Uterus (tissue), 2 donors: ENCODE measurements at regions not wholly inside any gene's neighbourhood (a gene's known extent, or its start where the extent isn't known, plus 50 kb on each side); places are given as distances from the start of the nearest gene placed in this dataset.

ENCODE experiments used
- POLR2A ChIP-seq, 2 donors: fragments of 450-650 bp; IDR thresholded peaks; one replicate each; pipeline ENCODE4 v1.6.1; 2016; ENCODE audit warnings: antibody characterized with exemption in 2 of 2, mild to moderate bottlenecking in 1 of 2, moderate library complexity in 1 of 2
- TF ChIP-seq, protein P1 (sequence below), 4 experiments: fragments of 200-600 bp in 2 of 4; fragments of 450-650 bp in 2 of 4; sonication (generic) in 2 of 4; IDR thresholded peaks; one replicate each; pipeline ENCODE4 v1.5.1; 2016 to 2019; ENCODE audit warnings: antibody characterized with exemption in 4 of 4, mild to moderate bottlenecking in 2 of 4, moderate library complexity in 1 of 4

DNA sequence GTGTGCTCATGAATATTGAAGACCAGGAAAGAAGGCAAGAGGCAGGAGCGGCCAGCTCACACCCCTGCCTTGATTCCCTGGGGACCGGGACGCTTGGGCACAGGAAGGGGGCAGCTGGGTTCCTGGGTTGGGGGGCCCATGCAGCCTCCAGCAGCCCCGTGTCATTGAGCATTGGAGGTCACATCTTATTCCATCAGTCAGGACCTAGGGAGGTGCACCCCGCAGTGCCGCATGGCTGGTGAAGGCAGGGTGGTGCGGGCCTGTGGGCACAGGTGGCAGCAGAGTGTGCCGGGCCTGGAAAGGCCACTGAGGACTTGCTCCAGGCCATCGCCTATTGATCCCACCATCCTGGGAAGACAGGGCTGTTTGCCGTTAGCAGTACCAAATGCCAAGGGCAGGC, 116.3 kb upstream of the NECTIN1 start:
- TF ChIP-seq, protein P1, sequence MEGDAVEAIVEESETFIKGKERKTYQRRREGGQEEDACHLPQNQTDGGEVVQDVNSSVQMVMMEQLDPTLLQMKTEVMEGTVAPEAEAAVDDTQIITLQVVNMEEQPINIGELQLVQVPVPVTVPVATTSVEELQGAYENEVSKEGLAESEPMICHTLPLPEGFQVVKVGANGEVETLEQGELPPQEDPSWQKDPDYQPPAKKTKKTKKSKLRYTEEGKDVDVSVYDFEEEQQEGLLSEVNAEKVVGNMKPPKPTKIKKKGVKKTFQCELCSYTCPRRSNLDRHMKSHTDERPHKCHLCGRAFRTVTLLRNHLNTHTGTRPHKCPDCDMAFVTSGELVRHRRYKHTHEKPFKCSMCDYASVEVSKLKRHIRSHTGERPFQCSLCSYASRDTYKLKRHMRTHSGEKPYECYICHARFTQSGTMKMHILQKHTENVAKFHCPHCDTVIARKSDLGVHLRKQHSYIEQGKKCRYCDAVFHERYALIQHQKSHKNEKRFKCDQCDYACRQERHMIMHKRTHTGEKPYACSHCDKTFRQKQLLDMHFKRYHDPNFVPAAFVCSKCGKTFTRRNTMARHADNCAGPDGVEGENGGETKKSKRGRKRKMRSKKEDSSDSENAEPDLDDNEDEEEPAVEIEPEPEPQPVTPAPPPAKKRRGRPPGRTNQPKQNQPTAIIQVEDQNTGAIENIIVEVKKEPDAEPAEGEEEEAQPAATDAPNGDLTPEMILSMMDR (IDR thresholded peaks at IDR 0.05): no peak
- no peak for TF ChIP-seq POLR2A (IDR thresholded peaks at IDR 0.05)
